ENCODE measurements at regions not wholly inside any gene's neighbourhood (a gene's known extent, or its start where the extent isn't known, plus 50 kb on each side); places are given as distances from the start of the nearest gene placed in this dataset.

DNA sequence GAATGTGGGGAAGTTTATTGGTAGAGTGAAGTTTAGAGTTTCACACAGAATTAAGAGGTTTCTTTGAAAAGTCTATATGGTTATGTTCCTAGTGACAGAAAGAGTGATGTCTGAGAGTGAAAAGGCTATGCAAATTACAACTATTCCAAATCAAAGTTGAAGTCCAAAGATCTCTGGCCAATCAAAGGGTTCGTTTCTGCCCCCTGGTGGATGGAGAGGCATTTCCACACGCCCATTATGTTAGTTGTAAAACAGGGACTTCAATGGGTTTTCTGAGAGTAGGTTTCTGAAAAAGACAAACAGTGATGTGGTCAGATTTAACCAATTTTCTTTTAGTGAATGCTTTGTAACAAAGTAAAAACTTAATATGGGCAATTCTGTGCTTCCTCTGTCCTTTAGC is 441.5 kb upstream of the POU3F3 start:
- Histone ChIP-seq H3K27ac (ENCODE audit: low read depth, low read length) (no peak overlapping the region), H3K27me3 (ENCODE audit: low read length) (no peaks in the 10 kb centered on the region), H3K4me3 (ENCODE audit: insufficient read depth, low read length, poor library complexity, severe bottlenecking) (no peak overlapping the region), H3K79me2 (ENCODE audit: insufficient read depth, low read length) (no peaks in the 10 kb centered on the region), H3K4me2 (ENCODE audit: low read depth, low read length, poor library complexity, severe bottlenecking) (no peak overlapping the region), H3K9ac (ENCODE audit: low read length) (no peak overlapping the region), H3K9me3 (ENCODE audit: insufficient read depth, low read length) (no peaks in the 10 kb centered on the region), H3K36me3 (ENCODE audit: low read length) (no peaks in the 10 kb centered on the region), H3F3A (ENCODE audit: insufficient read depth) (no peaks in the 10 kb centered on the region), H2AFZ (ENCODE audit: low read depth, low read length, severe bottlenecking) (no peak overlapping the region), H3K9me2 (replicated peaks; ENCODE audit: insufficient read depth, low read length) (no peaks in the 10 kb centered on the region), H4K20me1 (ENCODE audit: low read depth, low read length) (no peaks in the 10 kb centered on the region)
- TF ChIP-seq EZH2phosphoT487 (conservative IDR thresholded peaks at IDR 0.05; ENCODE audit: low read length) = no peak
- TF ChIP-seq, protein P1, sequence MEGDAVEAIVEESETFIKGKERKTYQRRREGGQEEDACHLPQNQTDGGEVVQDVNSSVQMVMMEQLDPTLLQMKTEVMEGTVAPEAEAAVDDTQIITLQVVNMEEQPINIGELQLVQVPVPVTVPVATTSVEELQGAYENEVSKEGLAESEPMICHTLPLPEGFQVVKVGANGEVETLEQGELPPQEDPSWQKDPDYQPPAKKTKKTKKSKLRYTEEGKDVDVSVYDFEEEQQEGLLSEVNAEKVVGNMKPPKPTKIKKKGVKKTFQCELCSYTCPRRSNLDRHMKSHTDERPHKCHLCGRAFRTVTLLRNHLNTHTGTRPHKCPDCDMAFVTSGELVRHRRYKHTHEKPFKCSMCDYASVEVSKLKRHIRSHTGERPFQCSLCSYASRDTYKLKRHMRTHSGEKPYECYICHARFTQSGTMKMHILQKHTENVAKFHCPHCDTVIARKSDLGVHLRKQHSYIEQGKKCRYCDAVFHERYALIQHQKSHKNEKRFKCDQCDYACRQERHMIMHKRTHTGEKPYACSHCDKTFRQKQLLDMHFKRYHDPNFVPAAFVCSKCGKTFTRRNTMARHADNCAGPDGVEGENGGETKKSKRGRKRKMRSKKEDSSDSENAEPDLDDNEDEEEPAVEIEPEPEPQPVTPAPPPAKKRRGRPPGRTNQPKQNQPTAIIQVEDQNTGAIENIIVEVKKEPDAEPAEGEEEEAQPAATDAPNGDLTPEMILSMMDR (IDR thresholded peaks at IDR 0.05; ENCODE audit: insufficient read depth, low read length, poor library complexity, severe bottlenecking) = peak; percentile 68

DNA sequence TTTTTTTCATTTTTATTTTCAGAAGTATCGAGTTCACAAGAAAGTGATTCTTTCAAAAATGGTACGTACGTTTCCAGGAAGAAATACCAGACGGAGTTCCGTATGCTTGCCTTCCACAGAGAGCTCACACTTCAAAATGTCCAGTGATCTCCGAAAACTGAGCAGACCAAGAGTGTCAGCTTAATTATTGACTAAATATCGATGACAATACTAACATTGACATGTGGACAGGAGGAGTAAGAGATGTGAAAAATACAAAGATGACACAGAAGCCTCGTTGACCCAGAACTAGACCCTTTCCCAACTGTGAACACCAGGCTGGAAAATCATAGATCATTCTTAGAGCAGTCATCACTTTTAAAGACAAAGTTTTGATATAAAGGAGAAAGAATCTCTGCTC is 440.0 kb upstream of the POU3F3 start:
- no peak overlapping the region for H3K4me3 ChIP-seq (ENCODE audit: insufficient read depth, low read length, poor library complexity, severe bottlenecking)
- H2AFZ ChIP-seq (ENCODE audit: low read depth, low read length, severe bottlenecking) = no peak overlapping the region
- H3K27ac ChIP-seq (ENCODE audit: low read depth, low read length) = no peak overlapping the region
- H3K4me2 ChIP-seq (ENCODE audit: low read depth, low read length, poor library complexity, severe bottlenecking) = no peak overlapping the region
- no peaks in the 10 kb centered on the region for H3K27me3 ChIP-seq (ENCODE audit: low read length)
- H3K9me2 ChIP-seq (replicated peaks; ENCODE audit: insufficient read depth, low read length) = no peaks in the 10 kb centered on the region
- TF ChIP-seq EZH2phosphoT487 (conservative IDR thresholded peaks at IDR 0.05; ENCODE audit: low read length) = no peak
- TF ChIP-seq, protein P1 (IDR thresholded peaks at IDR 0.05; ENCODE audit: insufficient read depth, low read length, poor library complexity, severe bottlenecking) = no peak
- H4K20me1 ChIP-seq (ENCODE audit: low read depth, low read length) = no peaks in the 10 kb centered on the region
- H3K9me3 ChIP-seq (ENCODE audit: insufficient read depth, low read length) = no peaks in the 10 kb centered on the region
- no peak overlapping the region for H3K9ac ChIP-seq (ENCODE audit: low read length)
- H3K79me2 ChIP-seq (ENCODE audit: insufficient read depth, low read length) = no peaks in the 10 kb centered on the region
- H3F3A ChIP-seq (ENCODE audit: insufficient read depth) = no peaks in the 10 kb centered on the region
- no peaks in the 10 kb centered on the region for H3K36me3 ChIP-seq (ENCODE audit: low read length)

DNA sequence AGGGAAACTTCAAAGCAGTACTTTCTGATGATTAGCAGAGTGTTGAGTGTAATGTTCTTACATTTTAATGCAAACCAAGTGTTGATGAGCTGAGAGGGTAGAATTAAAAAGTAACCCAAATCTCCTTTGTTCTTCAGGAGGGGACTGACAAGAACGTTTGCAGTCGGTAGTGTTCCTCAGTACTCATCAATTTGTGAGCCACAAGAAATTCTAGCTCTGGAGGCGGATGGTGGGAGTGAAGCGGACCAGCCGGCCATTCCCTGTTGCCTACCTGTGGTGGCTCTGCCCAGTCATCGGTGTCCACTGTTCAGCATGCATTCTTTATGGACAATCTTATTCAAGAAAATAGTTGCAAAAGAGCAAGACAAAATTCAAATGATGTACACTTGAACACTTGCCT is 438.6 kb upstream of the POU3F3 start:
- H3K27ac ChIP-seq (ENCODE audit: low read depth, low read length) = no peak overlapping the region
- H2AFZ ChIP-seq (ENCODE audit: low read depth, low read length, severe bottlenecking) = no peak overlapping the region
- H3K9me3 ChIP-seq (ENCODE audit: insufficient read depth, low read length) = no peaks in the 10 kb centered on the region
- H3K9me2 ChIP-seq (replicated peaks; ENCODE audit: insufficient read depth, low read length) = no peaks in the 10 kb centered on the region
- no peak overlapping the region for H3K4me2 ChIP-seq (ENCODE audit: low read depth, low read length, poor library complexity, severe bottlenecking)
- no peaks in the 10 kb centered on the region for H4K20me1 ChIP-seq (ENCODE audit: low read depth, low read length)
- no peaks in the 10 kb centered on the region for H3K27me3 ChIP-seq (ENCODE audit: low read length)
- H3K9ac ChIP-seq (ENCODE audit: low read length) = no peak overlapping the region
- no peaks in the 10 kb centered on the region for H3K79me2 ChIP-seq (ENCODE audit: insufficient read depth, low read length)
- TF ChIP-seq, protein P1 (IDR thresholded peaks at IDR 0.05; ENCODE audit: insufficient read depth, low read length, poor library complexity, severe bottlenecking) = no peak
- no peak for TF ChIP-seq EZH2phosphoT487 (conservative IDR thresholded peaks at IDR 0.05; ENCODE audit: low read length)
- H3F3A ChIP-seq (ENCODE audit: insufficient read depth) = no peaks in the 10 kb centered on the region
- no peak overlapping the region for H3K4me3 ChIP-seq (ENCODE audit: insufficient read depth, low read length, poor library complexity, severe bottlenecking)
- no peaks in the 10 kb centered on the region for H3K36me3 ChIP-seq (ENCODE audit: low read length)
